Endodermal cell (in vitro differentiated cells): ENCODE measurements at regions not wholly inside any gene's neighbourhood (a gene's known extent, or its start where the extent isn't known, plus 50 kb on each side); places are given as distances from the start of the nearest gene placed in this dataset.

Experiments used
- DNase-seq: peaks from one replicate; pipeline ENCODE4 v3.0.0-alpha.2; 2017
- H3K27ac ChIP-seq: 2 replicates; pipeline ENCODE4 v1.5.1; 2013; ENCODE audit warnings: mild to moderate bottlenecking, low read depth, low read length, moderate library complexity
- H3K27me3 ChIP-seq: 2 replicates; pipeline ENCODE4 v1.6.1; 2013; ENCODE audit warnings: mild to moderate bottlenecking, low read length, moderate library complexity; ENCODE audit not compliant: insufficient read depth, control insufficient read depth, poor library complexity, severe bottlenecking
- H3K36me3 ChIP-seq: 2 replicates; pipeline ENCODE4 v1.7.0; 2013; ENCODE audit warnings: mild to moderate bottlenecking, low read length, moderate library complexity; ENCODE audit not compliant: control insufficient read depth, insufficient read depth
- H3K4me1 ChIP-seq: one replicate; pipeline ENCODE4 v1.7.0; 2013; ENCODE audit warnings: low read length; ENCODE audit not compliant: control insufficient read depth, insufficient read depth
- H3K4me3 ChIP-seq: 2 replicates; pipeline ENCODE4 v1.5.1; 2013; ENCODE audit warnings: mild to moderate bottlenecking, low read length, moderate library complexity
- H3K9ac ChIP-seq: 2 replicates; pipeline ENCODE4 v1.6.1; 2013; ENCODE audit warnings: mild to moderate bottlenecking, low read length, moderate library complexity; ENCODE audit not compliant: poor library complexity, severe bottlenecking; ENCODE audit errors: extremely low read depth
- H3K9me3 ChIP-seq: 2 replicates; pipeline ENCODE4 v1.6.1; 2013; ENCODE audit warnings: mild to moderate bottlenecking, low read length, moderate library complexity; ENCODE audit not compliant: control insufficient read depth
- H3K27ac Mint-ChIP-seq: 2 replicates; pipeline ENCODE4 v1.8.0; 2020; ENCODE audit warnings: mixed read lengths
- H3K27me3 Mint-ChIP-seq: 2 replicates; pipeline ENCODE4 v1.8.0; 2021; ENCODE audit warnings: mild to moderate bottlenecking, mixed read lengths; ENCODE audit not compliant: insufficient read depth
- H3K36me3 Mint-ChIP-seq: 2 replicates; pipeline ENCODE4 v1.8.0; 2020; ENCODE audit warnings: low read depth, mixed read lengths
- H3K4me1 Mint-ChIP-seq: 2 replicates; pipeline ENCODE4 v1.8.0; 2020; ENCODE audit warnings: mixed read lengths
- H3K4me3 Mint-ChIP-seq: 2 replicates; pipeline ENCODE4 v1.8.0; 2020; ENCODE audit warnings: mild to moderate bottlenecking, moderate library complexity, mixed read lengths
- H3K9me3 Mint-ChIP-seq: 2 replicates; pipeline ENCODE4 v1.8.0; 2020; ENCODE audit warnings: mild to moderate bottlenecking, mixed read lengths
- WGBS, 2 experiments: methylation state at CpG; one replicate each; pipeline versions ENCODE4 v1.1.5 to v1.1.7; 2013; ENCODE audit warnings: missing lambda C conversion rate in 2 of 2, mixed read lengths in 1 of 2; ENCODE audit not compliant: insufficient coverage in 1 of 2, insufficient read length in 1 of 2; 5-methylcytosine and 5-hydroxymethylcytosine counted together
- TF ChIP-seq, protein P1 (sequence below): fragments of 200-600 bp; sonication (generic); conservative IDR thresholded peaks from 2 replicates; pipeline ENCODE4 v1.5.0; 2021; ENCODE audit warnings: antibody characterized with exemption, mild to moderate bottlenecking

DNA sequence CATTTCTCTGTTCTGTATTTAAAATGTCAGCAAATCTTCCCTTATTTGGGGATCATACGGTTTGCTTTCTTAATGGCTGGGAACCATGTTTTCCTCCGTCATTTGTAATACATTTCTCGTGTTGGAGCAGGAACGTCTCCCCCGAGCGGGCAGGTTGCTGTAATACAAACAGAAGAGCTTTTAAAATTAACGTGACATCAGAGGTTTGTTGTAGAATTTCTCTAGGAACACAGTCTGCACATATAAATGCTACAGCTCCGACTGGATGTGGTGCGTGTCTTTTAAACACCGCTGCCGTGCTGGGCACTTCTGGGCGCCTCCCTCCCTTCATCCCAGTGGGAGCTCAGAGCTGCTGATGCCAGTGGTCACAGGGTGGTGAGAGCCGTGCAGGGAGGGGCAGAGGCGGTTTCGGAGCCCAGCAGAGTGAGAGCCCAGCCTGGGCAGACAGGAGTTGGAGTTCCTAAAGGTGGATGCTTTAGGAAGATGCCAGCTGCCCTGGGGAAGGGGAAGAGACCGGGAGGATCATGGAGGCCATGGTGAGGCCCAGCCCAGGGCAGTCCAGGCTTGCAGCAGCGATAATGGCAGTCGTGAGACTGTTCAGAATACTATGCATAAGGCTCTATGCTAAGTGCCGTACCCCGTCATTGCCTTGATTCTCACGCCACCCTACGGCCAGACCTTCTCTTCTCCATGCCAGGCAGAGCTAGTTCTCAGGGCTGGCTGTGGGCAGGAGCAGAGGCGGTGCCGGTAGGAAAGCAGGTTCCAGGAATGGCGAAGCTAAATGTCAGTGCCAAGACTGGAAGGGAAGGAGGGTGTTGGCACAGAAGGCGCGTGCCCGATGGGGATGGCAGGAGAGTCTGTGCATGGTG, 96.2 kb downstream of the GLRX3 start:
- H3K27me3 ChIP-seq: no peaks in the 10 kb centered on the region
- TF ChIP-seq, protein P1, sequence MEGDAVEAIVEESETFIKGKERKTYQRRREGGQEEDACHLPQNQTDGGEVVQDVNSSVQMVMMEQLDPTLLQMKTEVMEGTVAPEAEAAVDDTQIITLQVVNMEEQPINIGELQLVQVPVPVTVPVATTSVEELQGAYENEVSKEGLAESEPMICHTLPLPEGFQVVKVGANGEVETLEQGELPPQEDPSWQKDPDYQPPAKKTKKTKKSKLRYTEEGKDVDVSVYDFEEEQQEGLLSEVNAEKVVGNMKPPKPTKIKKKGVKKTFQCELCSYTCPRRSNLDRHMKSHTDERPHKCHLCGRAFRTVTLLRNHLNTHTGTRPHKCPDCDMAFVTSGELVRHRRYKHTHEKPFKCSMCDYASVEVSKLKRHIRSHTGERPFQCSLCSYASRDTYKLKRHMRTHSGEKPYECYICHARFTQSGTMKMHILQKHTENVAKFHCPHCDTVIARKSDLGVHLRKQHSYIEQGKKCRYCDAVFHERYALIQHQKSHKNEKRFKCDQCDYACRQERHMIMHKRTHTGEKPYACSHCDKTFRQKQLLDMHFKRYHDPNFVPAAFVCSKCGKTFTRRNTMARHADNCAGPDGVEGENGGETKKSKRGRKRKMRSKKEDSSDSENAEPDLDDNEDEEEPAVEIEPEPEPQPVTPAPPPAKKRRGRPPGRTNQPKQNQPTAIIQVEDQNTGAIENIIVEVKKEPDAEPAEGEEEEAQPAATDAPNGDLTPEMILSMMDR: no peak
- H3K27ac Mint-ChIP-seq: no peak overlapping the region
- peak; percentile 26 for DNase-seq
- no peaks in the 10 kb centered on the region for H3K4me1 Mint-ChIP-seq
- no peak overlapping the region for H3K9ac ChIP-seq
- no peaks in the 10 kb centered on the region for H3K27me3 Mint-ChIP-seq
- peaks cover 9% of the 10 kb centered on the region for H3K9me3 ChIP-seq
- H3K36me3 Mint-ChIP-seq: peaks cover 2% of the 10 kb centered on the region
- H3K4me1 ChIP-seq: no peaks in the 10 kb centered on the region
- 85 to 92% methylated on average over 14 to 28 of the region's 28 CpGs for WGBS, 2 experiments
- H3K9me3 Mint-ChIP-seq: peaks cover 12% of the 10 kb centered on the region
- no peak overlapping the region for H3K4me3 ChIP-seq
- H3K4me3 Mint-ChIP-seq: no peak overlapping the region
- H3K27ac ChIP-seq: no peak overlapping the region
- no peaks in the 10 kb centered on the region for H3K36me3 ChIP-seq

DNA sequence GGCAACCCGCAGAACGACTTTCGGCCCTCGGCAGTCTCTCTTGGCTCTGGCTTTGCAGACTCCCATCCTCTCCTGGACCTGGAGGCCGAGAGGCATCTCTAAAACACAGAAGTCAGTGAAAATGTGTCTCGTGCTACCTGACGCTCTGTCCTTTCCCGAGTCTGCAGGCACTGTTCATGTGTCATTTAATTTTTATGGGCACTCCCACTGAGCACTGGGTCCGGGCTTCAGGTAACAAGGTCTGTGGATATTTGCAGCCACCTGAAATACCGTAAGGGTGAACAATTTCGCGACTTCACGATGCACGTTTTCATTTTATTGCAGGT, 96.8 kb downstream of the GLRX3 start:
- H3K9me3 Mint-ChIP-seq: peaks cover 6% of the 10 kb centered on the region
- no peaks in the 10 kb centered on the region for H3K27me3 Mint-ChIP-seq
- H3K36me3 ChIP-seq: no peaks in the 10 kb centered on the region
- TF ChIP-seq, protein P1: no peak
- no peaks in the 10 kb centered on the region for H3K4me1 Mint-ChIP-seq
- no peaks in the 10 kb centered on the region for H3K4me1 ChIP-seq
- H3K27ac Mint-ChIP-seq: no peak overlapping the region
- peaks cover 6% of the 10 kb centered on the region for H3K9me3 ChIP-seq
- 90 to 97% methylated on average over 13 to 14 of the region's 14 CpGs for WGBS, 2 experiments
- H3K27ac ChIP-seq: no peak overlapping the region
- H3K27me3 ChIP-seq: no peaks in the 10 kb centered on the region
- DNase-seq: no peak
- peaks cover 2% of the 10 kb centered on the region for H3K36me3 Mint-ChIP-seq
- no peak overlapping the region for H3K9ac ChIP-seq
- H3K4me3 ChIP-seq: no peak overlapping the region
- no peak overlapping the region for H3K4me3 Mint-ChIP-seq

DNA sequence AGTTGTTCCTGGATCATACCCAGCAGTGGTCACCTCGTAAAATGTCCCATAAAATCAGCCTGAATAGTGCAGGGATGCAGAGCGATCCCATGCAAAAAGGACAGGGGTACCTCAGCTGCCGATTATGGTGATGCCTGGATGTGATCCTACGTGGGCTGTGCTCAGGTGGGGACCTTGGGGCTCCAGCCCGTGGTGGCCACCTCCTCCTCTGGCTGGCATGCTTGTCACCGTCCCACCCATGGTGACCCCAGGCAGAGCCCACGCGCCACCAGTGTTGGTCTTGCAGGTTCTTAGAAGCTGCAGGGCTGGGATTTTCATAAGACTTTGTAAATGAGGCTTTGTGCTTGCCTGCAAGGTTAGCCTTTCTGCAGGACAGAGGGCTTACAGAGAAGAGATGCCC, 97.2 kb downstream of the GLRX3 start:
- peaks cover under 1% of the 10 kb centered on the region for H3K36me3 Mint-ChIP-seq

More for the DNA sequence above, 97.2 kb downstream of the GLRX3 start:
- Histone ChIP-seq H3K27me3 (no peaks in the 10 kb centered on the region), H3K4me1 (no peaks in the 10 kb centered on the region), H3K27ac (no peak overlapping the region), H3K9me3 (peaks cover 1% of the 10 kb centered on the region), H3K4me3 (no peak overlapping the region), H3K9ac (no peak overlapping the region), H3K36me3 (no peaks in the 10 kb centered on the region)
- Mint-ChIP-seq H3K27ac (no peak overlapping the region), H3K27me3 (no peaks in the 10 kb centered on the region), H3K4me1 (no peaks in the 10 kb centered on the region), H3K9me3 (peaks cover 2% of the 10 kb centered on the region), H3K4me3 (no peak overlapping the region)
- 89 to 95% methylated on average over 6 to 8 of the region's 8 CpGs for WGBS, 2 experiments
- peak; percentile 24 for DNase-seq
- TF ChIP-seq, protein P1: no peak
